ENCODE measurements at regions not wholly inside any gene's neighbourhood (a gene's known extent, or its start where the extent isn't known, plus 50 kb on each side); places are given as distances from the start of the nearest gene placed in this dataset.

DNA sequence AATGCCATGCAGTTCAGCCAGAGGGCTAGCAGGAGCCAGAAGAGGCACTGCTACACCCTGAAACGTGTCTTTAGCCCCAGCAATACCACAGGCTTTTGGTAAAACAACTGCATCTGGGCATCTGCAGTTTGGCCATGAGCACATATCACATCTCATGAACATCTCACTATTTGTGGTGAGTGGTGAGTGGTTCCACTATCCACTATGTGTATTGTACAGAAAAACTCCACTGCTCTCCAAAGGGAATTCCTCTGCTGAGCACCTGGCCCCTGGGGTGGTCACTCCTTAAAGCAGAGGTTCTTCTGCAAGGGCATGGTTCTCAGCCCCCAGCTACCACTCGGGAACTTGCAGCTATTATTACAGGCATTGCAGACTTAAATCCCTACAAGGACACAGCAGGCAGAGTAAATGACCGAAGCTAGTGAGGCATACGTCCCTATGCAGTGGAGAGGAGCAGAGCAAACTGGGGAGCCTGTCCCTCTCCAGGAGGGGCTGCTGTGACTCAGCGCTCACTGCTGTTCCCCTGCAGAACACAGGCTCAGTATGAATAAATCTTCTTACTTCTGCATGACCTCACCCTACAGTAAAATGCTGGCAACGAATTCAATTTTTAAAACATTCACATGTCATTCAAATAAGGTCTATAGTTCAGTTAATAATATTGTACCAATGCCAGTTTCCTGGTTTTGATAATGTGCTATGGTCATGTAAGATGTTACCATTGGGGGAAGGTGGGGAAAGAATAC, 332.4 kb upstream of the ZNF507 start:
- H3K9me3 ChIP-seq = no peaks in the 10 kb centered on the region
- TF ChIP-seq, protein P1, sequence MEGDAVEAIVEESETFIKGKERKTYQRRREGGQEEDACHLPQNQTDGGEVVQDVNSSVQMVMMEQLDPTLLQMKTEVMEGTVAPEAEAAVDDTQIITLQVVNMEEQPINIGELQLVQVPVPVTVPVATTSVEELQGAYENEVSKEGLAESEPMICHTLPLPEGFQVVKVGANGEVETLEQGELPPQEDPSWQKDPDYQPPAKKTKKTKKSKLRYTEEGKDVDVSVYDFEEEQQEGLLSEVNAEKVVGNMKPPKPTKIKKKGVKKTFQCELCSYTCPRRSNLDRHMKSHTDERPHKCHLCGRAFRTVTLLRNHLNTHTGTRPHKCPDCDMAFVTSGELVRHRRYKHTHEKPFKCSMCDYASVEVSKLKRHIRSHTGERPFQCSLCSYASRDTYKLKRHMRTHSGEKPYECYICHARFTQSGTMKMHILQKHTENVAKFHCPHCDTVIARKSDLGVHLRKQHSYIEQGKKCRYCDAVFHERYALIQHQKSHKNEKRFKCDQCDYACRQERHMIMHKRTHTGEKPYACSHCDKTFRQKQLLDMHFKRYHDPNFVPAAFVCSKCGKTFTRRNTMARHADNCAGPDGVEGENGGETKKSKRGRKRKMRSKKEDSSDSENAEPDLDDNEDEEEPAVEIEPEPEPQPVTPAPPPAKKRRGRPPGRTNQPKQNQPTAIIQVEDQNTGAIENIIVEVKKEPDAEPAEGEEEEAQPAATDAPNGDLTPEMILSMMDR (IDR thresholded peaks at IDR 0.05) = no peak
- H3K4me3 ChIP-seq (ENCODE audit: low read depth in 1 of 2, low read length in 1 of 2) = no peak overlapping the region
- no peaks in the 10 kb centered on the region for H3K27me3 ChIP-seq
- H3K27ac ChIP-seq = no peak overlapping the region
- H3K36me3 ChIP-seq = no peaks in the 10 kb centered on the region
- no peaks in the 10 kb centered on the region for H3K4me1 ChIP-seq (ENCODE audit: control insufficient read depth in 1 of 2, insufficient read depth in 1 of 2, low read depth in 1 of 2, low read length in 1 of 2)

DNA sequence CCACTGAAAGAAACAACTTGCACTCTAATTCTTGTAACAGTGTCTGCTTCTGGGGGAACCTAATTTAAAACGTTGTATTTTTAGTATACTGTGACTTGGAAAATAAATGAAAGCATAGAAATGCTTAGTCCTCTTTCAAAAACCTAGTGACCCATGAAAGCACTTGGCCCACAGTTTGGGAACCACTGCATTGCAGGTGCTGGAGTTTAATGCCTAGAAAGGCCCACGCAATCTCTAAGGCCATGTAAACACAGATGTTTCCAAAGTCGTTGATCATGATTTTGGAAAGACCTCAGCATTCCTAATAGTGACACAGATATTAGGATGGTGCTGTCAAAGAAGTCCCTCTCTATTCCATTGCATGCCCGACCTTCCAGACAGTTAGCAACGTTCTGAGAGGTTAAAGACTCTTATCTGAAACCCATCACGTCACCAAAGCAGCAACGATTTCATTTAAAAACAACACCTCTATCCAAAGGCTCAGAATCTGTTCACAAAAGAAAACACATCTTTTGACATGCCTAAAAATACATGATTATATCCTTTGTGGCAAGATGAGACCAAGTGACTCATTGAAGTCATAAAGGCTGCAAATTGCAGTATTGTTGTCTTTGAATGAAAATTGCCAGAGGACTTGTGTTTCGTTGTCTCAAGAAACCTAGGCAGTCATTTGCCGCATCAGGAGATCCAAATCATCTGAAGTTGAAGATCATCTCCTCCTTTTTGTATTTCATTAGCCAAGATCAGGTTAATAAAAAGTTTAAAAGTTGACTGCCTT, 328.0 kb upstream of the ZNF507 start:
- H3K4me1 ChIP-seq (ENCODE audit: control insufficient read depth in 1 of 2, insufficient read depth in 1 of 2, low read depth in 1 of 2, low read length in 1 of 2) = no peaks in the 10 kb centered on the region
- H3K4me3 ChIP-seq (ENCODE audit: low read depth in 1 of 2, low read length in 1 of 2) = no peak overlapping the region
- no peaks in the 10 kb centered on the region for H3K27me3 ChIP-seq
- H3K27ac ChIP-seq = no peak overlapping the region
- TF ChIP-seq, protein P1 (IDR thresholded peaks at IDR 0.05) = no peak
- no peaks in the 10 kb centered on the region for H3K9me3 ChIP-seq
- no peaks in the 10 kb centered on the region for H3K36me3 ChIP-seq

DNA sequence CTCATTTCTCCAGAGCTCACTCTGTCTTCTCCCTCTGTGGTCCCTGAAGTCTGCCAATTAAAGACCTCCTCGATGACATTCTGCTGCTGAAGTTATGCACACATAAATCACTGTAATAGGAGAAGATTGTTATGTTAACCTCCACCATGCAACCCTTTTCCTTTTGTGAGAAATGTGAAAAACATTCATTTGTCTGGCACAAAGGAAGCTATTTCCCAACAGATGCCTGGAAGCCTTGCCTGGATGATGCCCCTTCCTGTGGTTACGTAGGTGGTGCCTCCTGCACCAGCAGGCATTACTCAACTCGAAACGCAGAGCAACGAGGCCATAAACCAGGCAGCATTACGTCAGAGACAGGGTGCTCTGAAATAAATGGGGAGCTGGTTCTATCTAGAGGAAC, 327.4 kb upstream of the ZNF507 start:
- H3K27ac ChIP-seq = no peak overlapping the region
- no peaks in the 10 kb centered on the region for H3K4me1 ChIP-seq (ENCODE audit: control insufficient read depth in 1 of 2, insufficient read depth in 1 of 2, low read depth in 1 of 2, low read length in 1 of 2)
- no peak overlapping the region for H3K4me3 ChIP-seq (ENCODE audit: low read depth in 1 of 2, low read length in 1 of 2)
- H3K9me3 ChIP-seq = no peaks in the 10 kb centered on the region
- TF ChIP-seq, protein P1 (IDR thresholded peaks at IDR 0.05) = no peak
- H3K36me3 ChIP-seq = no peaks in the 10 kb centered on the region
- no peaks in the 10 kb centered on the region for H3K27me3 ChIP-seq

DNA sequence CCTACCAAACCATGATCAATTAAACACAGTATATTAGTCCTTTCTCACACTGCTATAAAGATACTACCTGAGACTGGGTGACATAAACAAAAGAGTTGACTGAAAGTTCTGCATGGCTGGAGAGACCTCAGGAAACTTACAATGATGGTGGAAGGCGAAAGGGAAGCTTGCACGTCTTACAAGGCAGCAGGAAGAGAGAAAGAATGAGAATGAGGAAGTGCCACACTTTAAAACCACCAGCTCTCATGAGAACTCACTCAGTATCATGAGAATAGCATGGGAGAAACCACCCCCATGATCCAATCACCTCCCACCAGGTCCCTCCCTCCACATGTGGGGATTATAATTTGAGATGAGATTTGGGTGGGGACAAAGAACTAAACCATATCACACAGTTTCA, 324.9 kb upstream of the ZNF507 start:
- Histone ChIP-seq H3K27ac (no peak overlapping the region), H3K27me3 (no peaks in the 10 kb centered on the region), H3K36me3 (no peaks in the 10 kb centered on the region), H3K4me1 (ENCODE audit: control insufficient read depth in 1 of 2, insufficient read depth in 1 of 2, low read depth in 1 of 2, low read length in 1 of 2) (no peaks in the 10 kb centered on the region), H3K9me3 (no peaks in the 10 kb centered on the region), H3K4me3 (ENCODE audit: low read depth in 1 of 2, low read length in 1 of 2) (no peak overlapping the region)
- TF ChIP-seq, protein P1 (IDR thresholded peaks at IDR 0.05) = no peak

DNA sequence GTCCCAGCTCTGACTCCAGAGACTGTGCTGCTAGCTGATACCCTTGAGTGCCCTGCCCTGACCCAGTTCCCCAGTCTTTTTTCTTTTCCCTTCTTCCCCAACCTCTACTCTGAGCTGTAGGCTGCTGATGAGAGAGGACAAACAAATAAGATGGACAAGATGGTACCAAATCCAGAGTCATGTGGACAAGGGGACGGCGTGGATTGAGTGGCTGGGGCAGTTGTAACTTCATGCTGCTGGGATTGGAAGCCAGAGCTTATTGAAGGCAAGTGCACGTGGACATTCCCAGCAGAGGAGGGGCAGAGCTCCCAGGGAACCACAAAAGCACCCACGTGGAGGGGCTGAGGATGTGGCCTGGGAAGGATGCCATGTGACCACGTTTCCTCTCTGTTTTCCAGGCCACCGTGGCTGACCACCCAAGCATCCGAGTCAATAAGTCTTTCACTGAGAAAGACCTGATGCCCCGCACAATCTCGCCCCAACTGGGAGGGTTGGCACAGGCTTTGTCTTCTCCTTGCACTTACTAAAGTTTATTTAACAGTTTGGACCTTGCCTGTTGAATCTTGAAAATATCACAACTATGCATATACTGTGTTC, 323.3 kb upstream of the ZNF507 start:
- H3K9me3 ChIP-seq = no peaks in the 10 kb centered on the region
- TF ChIP-seq, protein P1 (IDR thresholded peaks at IDR 0.05) = no peak
- H3K4me1 ChIP-seq (ENCODE audit: control insufficient read depth in 1 of 2, insufficient read depth in 1 of 2, low read depth in 1 of 2, low read length in 1 of 2) = no peaks in the 10 kb centered on the region
- no peaks in the 10 kb centered on the region for H3K36me3 ChIP-seq
- H3K27me3 ChIP-seq = no peaks in the 10 kb centered on the region
- H3K27ac ChIP-seq = no peak overlapping the region
- H3K4me3 ChIP-seq (ENCODE audit: low read depth in 1 of 2, low read length in 1 of 2) = no peak overlapping the region
